GM18502 (cell line): ENCODE measurements at regions not wholly inside any gene's neighbourhood (a gene's known extent, or its start where the extent isn't known, plus 50 kb on each side); places are given as distances from the start of the nearest gene placed in this dataset.
"Not testable (repeated sequence)": the region's sequence is repeated elsewhere in the genome, so short reads cannot be mapped to it uniquely, and the experiment has no call there.

ENCODE experiments used
- ATAC-seq: cut with Tn5 transposase; IDR thresholded peaks from one replicate; pipeline ENCODE4 v1.9.1; 2021; ENCODE audit warnings: mild to moderate bottlenecking; ENCODE audit not compliant: unreplicated experiment, poor library complexity

DNA sequence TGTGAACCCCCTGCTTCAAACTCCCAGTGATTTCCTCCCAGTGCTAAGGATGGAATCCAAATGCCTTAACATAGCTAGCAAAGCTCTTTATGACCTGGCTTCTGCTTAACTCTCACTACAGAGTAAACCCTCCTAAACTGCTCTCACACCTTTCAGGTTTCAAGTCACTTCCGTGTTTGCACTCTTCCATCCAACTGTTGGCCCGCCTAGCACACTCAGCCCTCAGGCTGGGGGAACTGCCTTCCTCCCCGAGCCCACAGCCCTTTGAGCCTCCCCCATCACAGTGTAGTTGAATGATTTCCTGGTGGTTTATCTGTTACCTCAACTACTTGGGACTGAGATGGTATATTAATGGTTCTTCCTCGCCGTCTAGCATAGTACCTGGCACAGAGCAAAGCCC lies 342.5 kb downstream of the NPIPA8 start:
- no peak for ATAC-seq

DNA sequence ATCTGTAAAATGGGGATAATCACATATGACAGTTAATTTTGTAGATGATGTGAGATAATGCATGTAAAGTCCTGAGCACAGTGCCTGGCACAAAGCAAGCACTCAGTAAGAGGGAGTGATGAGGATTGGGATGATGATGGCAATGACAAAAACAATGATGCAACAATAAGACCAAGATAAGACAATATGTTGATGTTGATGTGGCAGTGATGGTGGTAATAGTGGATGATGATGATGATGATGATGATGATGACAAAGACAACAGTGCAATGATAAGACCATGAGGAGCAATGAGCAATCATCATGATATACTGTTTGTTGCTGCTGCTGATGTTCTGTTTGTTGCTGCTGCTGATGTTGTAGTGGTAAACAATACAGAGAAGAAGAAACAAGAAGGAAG lies 344.1 kb downstream of the NPIPA8 start:
- no peak for ATAC-seq

DNA sequence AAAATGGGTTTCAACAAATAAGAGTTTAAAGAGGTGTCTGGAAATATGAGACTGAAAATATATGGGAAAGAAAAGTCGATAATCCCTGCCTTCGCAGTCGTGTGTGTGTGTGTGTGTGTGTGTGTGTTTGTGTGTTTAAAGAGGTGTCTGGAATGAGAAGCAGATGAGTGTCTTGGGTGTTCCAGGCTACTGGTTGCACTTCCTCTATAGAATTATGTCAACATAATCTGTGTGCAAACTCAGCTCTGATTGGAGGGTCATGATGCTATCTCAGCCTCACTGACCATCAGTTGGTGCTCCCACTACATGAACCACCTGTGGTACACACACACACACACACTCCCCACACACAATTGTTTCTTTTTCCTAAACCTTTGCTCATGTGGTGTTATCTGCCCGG lies 347.3 kb downstream of the NPIPA8 start:
- no peak for ATAC-seq

DNA sequence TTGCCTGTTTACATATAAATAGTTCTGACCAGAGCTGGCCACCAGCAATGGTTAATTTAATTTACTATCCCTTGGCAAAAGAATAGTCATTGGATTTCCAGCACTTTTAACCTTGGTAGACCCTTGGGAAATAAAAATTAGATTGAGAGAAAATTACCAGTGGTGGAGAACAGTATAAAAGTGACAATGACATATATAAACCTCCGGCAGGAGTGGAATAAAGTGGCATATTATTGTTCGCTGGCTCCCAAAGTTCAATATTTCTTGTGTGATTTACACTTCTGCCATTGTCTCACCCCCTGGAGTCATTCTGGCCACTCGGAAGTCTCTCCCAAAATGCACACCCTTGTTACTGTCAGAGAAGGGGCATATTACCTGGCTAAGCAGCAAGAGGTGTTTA lies 347.7 kb downstream of the NPIPA8 start:
- no peak for ATAC-seq

DNA sequence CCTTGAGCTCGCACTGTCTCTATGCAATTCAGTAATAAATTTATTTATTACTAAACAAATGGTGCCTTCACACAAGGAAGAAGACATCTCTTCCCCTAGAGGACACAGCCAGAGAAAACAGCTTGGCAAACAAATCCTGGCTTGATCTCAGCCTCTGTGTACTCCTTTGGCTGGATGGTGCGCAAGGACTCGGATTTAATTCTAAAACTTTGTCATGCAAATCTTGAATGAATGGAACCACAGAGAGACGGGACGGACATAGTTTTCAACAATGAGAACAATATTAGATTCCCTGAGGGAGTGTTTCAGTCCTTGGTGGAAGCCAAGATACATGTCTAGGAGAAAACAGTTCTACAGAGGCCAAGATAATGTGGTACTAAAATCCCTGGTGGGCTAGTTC lies 349.5 kb downstream of the NPIPA8 start:
- ATAC-seq, result no peak

DNA sequence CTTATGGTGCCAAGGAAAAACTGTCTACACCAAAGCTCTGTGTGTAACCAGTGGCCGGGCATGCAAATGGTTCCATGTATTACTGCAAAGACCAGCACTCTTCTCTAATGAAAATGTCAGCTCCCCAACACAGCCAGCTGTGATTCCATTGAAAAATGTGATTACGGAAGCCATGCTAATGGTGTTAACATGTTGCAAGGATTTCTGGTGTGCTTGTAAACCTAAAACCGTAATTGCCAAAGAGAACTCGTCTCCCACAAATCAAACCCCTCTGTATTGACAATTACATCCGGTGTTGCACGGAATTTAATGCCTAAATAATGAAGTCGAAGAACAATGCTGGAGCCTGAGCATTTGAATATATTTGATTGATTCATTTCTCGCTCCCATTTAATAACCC lies 351.7 kb downstream of the NPIPA8 start:
- no peak for ATAC-seq

DNA sequence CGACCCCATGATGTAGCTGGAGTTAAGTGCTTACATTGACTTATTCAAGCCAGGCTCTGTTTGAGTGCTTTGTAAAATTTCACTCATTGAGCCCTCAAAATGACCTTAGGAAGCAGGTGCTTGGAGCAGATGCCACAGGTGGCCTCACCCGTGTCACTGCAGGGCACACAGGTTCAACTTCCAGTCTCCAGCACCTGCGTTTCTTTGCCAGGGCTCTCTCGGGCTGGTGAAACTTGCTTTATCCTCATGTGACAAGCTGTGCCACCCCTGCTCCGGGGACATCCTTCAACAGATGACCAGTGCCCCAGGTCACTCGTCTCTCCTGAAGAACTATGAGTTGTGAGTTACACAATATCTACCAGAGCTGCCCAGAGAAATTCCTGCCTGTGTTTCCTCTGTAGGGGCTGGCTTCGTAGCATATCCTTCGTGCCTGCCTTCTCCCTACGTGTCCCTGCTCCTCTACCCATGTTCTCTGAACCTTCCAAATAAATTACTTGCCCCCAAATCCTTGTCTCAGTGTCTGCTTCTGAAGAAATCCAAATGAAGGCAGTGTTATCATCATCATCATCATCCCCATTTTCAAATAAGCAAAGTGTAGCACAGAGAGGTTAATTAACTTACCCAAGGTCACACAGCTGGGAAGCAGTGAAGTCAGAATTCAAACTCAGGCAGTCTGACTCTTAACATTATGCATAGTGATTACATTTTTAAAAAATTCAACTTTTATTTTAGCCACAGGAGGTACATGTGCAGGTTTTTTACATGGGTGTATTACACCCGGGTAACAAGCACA lies 352.5 kb downstream of the NPIPA8 start:
- no peak for ATAC-seq

DNA sequence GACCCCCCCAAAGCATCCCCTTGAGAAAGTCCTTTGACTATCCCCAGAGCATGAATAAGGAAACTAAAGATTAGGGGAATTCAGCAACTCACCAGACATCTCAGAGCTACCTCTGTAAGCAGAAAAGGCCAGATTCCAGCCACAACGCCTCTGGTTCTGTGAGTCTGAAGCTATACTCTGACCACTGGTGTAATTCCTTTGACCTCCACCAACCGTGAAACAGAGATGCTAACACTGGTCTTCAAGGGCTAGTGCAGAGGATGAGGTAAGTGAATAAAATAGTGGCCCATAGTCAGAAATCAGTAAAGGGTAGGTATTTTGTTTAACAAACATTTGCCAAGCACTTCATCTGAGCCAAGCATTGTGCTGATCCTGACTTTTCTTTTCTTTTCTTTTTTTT lies 353.4 kb downstream of the NPIPA8 start:
- ATAC-seq, result no peak

DNA sequence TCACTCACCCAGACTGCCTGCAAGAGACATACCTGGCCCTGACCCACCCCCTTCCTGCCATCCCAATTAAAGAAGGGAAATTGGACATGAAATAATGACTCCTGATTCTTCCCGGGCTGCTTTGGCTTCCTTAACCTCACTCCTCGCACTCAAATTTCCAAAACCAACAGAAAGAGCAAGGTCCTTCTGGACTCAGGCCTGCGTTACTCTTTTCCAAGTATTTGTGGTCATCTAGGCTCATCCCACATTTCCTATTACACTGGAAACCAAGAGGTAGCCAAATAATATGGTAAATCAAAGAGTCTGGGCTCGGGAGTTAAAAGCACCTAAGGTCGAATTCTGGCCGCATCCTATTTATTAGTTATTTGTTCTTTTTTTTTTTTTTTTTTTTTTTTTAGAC lies 359.3 kb downstream of the NPIPA8 start:
- no peak for ATAC-seq

DNA sequence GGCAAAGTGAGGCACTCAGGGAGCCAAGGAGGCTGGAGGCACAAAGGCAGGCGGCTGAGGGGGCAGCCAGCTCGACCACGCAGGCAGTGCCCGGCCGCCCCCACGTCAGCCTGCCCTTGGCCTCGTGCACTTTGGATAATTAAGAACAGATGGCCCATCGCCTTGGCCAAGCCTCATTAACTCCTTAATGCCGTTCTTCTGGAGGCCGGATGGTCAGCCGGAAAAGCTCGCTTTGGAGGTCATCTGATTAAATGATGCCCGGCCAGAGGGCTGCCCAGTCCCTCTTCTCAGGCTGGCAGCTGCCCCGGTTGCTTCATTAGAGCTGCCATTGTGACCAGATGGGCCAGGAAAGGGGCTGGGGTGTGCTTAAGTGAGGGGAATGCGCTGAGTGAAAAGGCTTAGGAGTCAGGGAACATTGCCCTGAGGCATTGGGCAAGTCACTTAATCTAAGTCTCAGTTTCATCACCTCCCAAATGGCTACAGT lies 364.0 kb downstream of the NPIPA8 start:
- no peak for ATAC-seq

DNA sequence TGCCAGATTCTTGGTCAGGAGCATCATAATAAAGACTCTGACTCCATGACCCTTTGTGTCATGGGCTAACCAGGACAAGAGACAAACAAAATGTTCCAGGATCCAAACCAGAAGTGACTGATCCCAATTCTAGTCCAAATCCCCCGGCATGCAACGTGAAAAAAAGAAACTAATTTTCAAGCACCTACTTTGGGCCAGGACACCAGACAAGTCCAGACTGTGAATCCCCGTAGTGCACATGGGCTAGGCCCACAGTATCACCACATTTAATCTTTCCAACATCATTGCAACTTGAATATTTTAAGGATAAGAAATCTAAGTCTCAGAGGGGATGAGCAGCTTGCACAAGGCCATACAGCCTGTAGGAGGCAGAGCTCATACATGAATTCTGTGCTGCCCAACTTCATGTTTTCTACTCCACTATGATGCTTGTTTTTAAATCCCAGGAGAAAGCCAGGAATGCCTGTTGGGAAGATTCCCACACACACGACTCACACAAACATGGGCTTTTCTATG lies 365.7 kb downstream of the NPIPA8 start:
- ATAC-seq, result no peak

DNA sequence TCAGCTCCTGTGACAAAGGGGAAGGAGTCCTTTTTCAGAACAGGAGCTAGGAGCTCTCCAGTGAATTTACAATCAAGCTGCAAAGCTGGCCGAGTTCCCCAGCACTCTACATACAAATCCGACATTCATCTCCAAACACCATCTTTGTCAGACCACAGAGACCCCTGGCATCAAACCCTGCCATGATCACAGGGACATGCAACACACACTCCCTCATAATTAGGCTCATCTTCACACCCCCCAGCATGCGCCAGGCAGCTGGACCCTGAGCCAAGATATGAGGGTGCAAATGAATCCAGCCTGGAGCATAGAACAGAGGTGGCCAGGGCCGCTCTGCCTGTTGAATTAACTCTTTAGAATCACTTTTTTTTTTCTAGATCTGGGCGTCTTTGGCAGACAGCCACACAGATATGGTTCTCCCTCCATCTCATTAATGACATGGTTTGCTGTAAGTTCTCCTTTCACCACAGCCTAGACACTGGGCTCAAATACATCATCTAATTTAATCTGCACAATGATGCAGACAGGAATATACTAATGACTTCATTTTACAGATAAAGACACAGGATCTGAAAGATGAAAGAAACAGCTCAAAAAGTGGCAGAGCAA lies 366.3 kb downstream of the NPIPA8 start:
- no peak for ATAC-seq

DNA sequence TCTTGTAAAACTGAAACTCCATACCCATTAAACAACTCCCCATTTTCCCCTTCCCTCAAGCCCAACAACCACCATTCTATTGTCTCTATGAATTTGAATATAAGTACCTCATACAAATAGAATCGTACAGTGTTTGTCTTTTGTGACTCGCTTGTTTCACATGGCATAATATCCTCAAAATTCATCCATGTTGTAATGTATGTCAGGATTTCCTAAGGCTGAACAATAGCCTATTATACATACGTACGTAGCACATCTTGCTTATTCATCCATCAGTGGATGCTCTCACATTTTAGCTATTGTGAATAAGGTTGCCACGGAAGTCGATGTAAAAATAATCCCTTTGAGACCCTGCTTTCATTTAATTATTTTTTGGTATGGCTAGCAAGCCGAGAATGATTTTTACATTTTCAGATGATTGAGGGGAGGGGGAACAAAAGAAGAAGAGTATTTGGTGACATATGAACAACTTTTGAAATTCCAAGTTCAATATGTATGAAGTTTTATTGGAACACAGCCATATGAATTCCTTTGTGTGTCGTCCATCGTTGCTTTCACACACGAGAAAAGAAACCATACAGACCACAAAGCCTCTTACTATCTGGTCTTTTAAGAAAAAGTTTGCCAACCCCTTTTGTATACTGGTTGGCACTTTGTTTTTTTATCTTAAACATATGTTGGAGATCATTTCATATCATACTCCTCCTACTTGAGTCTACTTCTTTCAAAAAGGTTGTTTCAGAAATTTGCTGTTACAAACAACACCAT lies 371.2 kb downstream of the NPIPA8 start:
- no peak for ATAC-seq

DNA sequence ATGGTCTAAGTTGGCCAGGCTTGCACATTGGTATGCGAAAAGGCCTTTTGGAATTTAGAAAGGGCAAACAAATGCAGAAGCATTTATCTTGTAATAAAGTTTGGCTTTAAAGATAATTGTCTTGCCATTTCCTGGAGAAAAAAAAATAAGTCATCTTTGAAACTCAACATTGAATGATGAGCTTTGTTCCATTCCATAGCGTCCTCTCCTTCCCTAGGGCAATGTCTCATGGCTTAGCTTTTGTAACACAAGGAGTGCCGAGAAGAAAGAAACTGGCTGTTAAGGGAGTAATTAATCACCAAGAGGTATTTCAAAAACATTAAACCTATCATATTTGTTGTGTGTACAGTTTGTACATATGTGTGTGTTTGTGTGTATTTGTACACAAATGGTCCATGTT lies 372.3 kb downstream of the NPIPA8 start:
- ATAC-seq, result no peak

DNA sequence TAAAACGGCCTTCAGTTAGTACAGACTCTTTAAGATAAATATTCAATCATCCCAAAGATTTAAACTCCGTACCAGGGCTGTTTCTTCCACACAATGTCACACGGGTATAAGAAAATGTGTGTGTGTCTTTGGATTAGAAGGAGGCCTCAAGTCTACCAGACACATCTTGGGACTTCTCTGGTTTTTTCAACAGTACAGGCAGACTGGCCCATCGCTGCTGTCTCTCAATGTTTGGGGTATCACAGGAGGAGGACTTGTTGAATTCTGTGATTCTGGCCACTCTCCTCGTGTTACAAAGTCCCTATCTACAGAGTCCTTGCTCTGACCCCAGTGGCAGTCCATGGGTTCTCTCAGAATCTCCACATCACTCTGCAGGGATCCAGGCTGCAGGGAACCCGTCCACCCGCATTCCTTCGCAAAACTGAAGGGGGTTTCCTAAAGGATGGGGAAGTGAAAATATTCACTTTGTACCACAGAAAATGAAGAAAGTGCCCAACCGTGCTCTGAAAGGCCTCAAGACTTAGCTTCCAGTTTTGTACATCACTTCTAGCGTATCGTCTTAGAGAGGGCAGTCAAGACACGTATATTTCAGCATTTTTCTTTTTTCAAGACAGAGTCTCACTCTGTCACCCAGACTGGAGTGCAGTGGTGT lies 373.2 kb downstream of the NPIPA8 start:
- peak; percentile 61 for ATAC-seq

DNA sequence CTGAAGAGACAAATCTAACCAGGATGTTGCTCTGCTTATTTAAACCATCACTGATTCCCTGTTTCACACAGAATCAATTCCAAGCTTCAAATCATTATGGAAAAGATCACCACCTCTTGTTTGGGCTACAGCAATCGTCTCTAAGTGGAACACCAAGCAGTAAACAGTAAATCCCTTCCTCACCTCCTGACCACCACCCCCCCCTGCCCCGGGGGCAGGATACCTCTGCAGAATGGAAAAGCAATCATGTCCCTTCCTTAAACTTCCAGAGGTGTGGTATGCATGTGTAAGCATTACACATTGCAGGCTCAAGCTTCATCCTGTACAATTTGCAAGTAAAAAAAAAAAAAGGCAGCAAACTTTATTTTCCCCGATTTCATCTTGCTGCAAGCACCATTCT lies 373.8 kb downstream of the NPIPA8 start:
- no peak for ATAC-seq

DNA sequence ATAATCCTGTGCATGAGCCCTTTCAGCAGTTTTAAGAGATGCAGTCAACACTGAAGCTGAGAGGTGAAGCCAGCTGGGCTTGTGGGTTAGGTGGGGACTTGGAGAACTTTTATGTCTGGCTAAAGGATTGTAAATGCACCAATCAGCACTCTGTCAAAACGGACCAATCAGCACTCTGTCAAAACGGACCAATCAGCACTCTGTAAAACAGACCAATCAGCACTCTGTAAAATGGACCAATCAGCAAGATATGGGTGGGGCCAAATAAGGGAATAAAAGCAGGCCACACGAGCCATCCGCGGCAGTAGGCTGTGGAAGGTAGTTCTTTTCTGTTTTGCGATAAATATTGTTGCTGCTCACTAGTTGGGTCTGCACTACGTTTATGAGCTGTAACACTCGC lies 374.7 kb downstream of the NPIPA8 start:
- ATAC-seq, result not testable (repeated sequence)

DNA sequence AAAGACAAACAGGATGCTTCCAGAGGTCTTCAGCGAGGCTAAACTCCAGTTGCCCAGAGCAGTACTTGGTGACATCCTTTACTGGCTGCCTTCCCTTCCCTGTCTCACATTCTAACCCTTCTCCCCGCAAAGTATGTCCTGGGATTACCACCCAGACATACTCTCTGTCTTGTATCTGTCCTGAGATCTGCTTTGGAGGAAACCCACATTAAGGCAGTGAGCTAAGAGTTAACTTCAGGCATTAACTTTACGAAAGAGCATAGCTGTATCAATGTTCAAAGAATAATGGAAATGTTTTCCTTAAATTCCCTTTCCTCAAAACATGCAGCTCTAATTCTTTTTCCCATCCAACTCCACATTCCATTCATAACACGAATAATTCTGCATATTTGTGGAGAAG lies 385.2 kb downstream of the NPIPA8 start:
- ATAC-seq, result no peak

DNA sequence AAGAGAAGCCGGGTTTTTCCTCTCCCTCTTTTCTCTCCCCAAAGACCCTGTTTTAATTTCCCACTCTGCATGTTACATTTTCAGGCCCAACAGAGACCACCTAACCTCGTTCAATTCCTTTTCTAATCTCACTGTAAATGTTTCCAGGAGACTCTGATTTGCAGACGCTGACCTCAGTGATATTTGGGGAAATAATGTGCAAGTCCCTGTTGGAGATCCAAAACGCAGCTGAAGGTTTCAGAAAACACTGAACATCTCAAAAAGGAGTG lies 386.6 kb downstream of the NPIPA8 start:
- ATAC-seq, result no peak

DNA sequence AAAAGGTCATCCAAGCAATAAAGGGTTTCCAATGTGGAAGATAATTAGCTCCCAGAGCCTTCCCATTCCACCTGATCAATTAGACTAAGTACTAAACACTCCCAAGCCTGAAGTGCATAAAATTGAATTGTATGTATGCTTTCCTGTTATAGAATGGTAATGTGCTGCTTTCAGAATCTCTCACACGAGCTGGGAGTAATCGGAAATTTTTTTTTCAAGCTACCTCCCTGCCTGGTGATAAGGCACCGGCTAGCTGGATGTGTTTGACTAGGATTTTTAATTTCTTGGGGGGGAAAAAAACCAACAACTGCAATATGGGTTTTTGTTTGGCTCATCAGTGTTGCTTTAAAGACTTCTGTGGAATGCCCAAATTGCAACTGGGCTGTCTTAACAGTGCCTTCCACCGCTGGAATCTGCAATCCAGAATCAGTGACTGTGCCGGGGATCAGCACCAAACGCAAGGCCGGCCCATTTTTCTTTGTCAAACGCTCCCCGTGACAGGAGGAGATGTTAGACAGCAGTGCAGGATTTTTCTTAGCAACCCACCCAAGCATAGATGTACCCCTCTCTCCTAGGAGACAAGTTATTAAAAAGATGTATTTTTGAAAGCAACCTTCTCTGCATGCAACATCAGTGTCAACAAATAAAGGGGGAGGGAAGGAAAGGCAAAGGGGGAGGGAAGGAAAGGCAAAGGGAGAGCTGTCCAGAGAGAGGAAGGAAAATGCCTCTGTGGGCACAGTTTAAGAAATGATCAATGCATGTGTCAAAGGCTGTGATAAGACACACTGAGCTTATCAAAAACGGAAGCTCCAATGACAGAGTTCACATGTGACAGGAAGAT lies 387.2 kb downstream of the NPIPA8 start:
- no peak for ATAC-seq
